Left renal pelvis (tissue), 4 donors: ENCODE measurements at regions not wholly inside any gene's neighbourhood (a gene's known extent, or its start where the extent isn't known, plus 50 kb on each side); places are given as distances from the start of the nearest gene placed in this dataset.
"Not testable (repeated sequence)": the region's sequence is repeated elsewhere in the genome, so short reads cannot be mapped to it uniquely, and the experiment has no call there.

Source experiments
- DNase-seq, 4 donors: peaks; one replicate each; pipeline ENCODE4 v3.0.0-alpha.2; 2013; ENCODE audit warnings: low read depth in 4 of 4, low spot score in 3 of 4

DNA sequence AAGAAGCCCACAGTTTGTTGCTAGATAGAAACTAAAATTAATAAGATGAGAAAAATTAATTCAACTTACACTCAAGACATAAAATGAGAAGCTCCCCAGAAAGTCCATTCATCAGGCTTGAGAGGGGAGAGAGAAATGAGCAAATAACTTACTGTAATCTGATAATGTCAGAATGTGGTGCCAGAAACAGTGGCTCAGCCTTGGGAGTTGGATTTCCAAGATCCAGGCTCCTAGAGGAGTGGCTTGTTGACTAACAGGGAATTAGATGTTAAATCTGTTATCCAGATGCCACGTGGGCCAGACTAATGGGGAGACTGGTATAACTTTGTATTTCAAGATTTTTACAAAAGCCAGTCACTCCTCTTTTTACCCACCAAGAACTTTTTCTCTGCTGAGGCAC, 458.2 kb downstream of the GADD45G start:
- no peak for DNase-seq

DNA sequence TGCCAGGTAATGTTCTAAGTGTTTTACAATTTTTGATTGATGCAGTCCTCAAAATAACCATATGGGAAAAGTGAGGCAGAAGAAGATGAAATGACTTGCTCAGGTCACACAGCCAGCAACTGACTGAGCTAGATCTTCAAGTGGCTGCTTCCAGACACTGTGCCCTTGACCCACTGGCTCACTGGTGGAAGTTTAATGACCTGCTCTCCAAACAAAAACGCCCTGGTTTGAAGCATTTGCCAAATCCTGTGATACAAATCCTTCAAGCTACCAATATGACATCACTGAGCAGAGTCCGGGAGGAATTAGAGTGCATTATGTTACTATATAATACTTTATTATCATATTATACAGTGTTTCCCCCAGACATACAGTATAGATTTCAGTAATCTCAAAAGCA, 459.4 kb downstream of the GADD45G start:
- no peak for DNase-seq

DNA sequence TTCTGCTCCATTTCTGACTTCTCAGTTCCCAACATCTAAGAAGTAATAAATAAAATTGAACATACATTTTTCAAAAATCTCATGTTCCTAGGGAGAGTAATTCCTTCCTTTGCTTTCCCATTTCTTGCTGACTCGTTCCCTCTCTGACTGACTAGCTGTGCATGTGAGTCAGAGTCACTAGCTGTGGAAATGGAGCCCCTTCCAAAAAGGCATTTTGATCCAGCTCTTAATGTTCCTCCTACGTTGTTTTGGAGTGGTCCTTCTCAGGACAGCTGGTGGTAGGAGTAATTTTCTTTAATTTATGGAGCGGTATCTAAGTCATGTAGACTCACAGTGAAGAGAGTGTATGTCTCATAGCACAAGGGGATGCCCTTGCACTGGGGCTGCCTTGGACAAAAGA, 460.2 kb downstream of the GADD45G start:
- no peak for DNase-seq

DNA sequence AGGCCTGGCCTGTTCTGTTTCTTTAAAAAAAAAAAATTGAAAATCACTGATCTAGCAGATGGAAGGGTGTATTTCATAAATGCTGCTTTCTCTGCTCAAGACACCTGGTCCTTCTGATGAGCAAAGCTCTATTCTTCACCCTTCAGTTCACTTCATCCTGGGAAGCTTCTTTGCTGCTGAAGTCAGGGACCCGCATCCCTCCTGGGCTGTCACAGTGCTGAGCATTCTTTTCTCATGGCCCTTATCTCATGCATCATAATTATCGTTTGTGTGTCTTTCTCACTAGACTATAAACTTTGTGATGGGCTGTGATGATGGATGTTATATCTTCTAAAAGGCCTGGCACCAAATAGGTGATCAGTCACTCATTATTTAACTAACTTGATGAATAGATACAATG, 461.0 kb downstream of the GADD45G start:
- no peak for DNase-seq

- no peak for DNase-seq
Observed at GRCh38 chr9:90069085-90069484, 464.3 kb downstream of the GADD45G start.

- DNase-seq = no peak
Observed at GRCh38 chr9:90070056-90070455, 465.2 kb downstream of the GADD45G start.

- no peak for DNase-seq
Observed at GRCh38 chr9:90070469-90070868, 465.7 kb downstream of the GADD45G start.

DNA sequence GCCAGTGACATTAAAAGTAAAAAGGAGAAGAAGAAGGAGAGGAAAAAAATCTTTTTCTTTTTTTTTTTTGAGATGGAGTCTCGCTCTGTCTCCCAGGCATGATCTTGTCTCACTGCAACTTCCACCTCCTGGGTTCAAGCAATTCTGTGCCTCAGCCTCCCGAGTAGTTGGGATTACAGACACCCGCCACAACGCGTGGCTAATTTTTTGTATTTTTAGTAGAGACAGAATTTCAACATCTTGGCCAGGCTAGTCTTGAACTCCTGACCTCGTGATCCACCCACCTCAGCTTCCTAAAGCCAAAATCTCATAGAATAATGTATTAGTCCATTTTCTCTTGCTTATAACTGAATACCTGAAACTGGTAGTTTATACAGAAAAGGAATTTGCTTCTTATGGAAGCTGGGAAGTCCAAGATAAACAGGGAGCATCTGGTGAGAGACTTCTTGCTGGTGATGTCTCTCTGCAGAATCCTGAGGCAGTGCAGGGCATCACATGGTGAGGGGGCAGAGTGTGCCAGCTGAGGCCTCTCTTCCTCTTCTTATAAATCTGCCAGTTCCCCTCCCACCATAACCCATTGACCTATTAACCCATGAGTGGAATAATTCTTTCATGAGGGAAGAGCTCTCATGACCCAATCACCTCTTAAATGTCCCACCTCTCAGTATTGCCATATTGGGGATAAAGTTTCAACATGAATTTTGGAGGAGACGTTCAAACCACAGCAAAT, 466.3 kb downstream of the GADD45G start:
- no peak for DNase-seq

DNA sequence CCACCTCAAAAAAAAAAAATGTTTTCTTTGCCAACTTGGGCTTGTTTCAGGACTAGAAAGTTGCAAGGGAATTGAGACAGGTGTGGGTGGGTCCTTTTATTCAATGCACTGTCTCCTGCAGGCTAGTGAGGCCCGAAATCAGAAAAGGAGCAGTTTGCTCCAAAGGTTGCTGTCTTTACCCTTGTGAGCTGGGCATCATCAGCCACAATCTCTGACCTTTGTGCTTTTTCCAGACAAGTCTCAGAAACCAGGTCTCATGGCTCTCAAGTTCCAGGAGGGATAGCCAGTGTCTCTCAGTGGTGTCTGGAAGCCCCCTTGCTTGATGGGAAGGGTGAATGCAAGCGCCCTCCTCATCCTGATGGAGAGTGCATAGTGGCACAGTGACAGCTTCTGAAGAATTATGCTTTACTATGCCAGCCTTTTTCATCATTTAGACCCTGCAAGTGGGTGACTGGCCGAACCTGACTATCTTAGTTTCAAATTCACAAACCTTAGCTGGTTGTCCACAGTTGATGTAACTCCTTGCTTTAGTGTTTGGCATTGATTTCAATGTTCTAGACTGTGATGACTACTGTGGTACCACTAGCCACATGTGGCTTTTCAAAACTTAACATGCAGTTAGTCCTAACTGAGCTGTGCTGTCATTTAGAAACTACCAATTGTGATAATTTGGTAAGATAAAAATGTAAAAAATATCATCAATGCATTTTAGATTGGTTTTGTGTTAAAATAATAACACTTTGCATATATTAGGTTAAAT, 468.6 kb downstream of the GADD45G start:
- DNase-seq = no peak

- DNase-seq = no peak
Observed at GRCh38 chr9:90074316-90074962, 469.6 kb downstream of the GADD45G start.

DNA sequence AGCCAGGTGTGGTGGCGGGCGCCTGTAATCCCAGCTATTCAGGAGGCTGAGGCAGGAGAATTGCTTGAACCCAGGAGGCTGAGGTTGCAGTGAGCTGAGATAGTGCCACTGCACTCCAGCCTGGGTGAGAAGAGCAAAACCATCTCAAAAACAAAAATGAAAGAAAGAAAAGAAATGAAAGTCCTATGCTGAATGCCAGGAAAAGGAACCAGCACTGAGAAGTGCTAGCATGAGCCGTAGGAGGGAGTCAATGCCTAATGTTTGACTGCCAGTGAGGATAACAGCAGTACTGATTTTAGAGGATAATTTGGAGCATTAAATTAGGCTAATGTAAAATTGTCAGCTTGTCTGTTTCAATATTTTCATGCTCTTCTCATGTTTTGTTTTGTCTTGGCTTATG, 472.8 kb downstream of the GADD45G start:
- DNase-seq = not testable (repeated sequence)

DNA sequence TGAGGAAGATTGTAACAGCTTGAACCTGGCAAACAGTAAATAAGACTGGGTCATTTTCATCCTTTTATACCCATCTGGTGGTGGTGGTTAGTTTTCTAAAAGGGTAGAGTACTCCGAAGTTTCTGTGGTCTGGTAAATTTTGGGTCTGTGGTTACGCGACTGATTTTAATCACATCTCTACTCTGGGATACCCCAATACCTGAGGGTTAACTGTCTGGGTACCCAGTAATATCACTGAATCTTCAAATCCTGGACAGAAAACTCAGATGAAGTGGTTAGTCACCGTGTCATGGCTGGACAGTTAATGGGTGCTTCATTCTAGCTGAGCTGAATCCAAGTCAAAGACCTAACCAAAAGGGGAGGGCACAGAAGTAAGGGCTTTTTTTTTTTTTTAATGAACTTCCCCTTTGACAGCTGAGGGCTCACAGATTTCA, 474.2 kb downstream of the GADD45G start:
- DNase-seq = no peak

DNA sequence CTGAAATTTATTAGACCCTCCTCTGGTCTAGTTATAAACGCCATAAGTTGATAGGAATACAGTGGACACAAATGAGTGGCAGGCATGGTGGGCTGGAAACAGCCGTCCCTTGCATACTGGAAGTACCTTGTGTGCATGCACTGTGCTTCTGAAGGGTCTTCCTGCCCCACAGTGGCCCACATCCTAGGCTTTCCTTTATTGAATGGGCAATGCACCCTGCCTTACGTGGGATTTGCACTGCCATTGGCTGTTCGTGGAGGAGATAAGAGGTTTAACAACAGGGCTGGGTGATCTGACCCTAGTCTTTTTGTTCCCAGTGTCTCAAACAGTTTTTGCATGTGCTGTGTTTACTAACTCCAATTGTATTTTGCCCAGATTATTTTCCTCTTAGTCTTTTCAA, 480.8 kb downstream of the GADD45G start:
- DNase-seq = no peak

- no peak for DNase-seq
Observed at GRCh38 chr9:90086101-90086511, 481.3 kb downstream of the GADD45G start.

DNA sequence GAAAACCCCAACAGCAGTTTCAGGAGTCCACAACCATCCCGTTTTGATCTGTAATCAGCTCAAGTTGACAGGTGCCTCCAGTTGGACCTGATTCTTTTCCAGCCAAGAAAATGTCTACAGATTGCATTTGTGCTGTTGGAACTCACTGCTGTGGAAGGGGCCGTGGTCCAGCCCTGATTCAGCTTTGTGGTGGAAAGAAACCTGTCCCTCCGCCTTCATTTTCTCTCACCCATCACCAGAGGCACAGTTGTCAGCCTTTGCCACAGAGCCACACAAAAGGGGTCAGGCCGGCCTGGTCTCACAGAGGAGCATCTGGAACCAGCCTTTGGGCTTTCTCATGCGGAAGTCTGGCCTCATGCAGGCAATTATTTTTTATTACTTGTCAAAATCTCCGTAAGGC, 483.6 kb downstream of the GADD45G start:
- DNase-seq = no peak

DNA sequence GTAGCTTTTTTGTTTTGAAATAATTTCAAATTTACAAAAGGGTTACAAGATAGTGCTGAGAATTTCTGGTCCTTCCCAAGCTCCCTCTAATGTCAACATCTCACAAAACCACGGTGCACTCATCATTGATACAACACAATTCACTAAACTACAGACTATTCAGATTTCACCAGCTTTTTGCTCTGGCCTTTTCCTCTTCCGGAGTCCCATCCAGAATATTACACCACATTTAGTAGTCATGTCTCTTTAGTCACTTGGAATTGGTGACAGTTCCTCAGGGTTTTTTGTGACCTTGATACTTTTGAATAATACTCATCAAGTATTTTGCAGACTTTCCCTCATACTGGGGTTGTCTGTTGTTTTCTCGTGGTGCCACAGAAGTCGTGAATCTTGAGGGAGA, 484.0 kb downstream of the GADD45G start:
- no peak for DNase-seq

GRCh38 chr9:90090997-90091396, 486.2 kb downstream of the GADD45G start:
- DNase-seq = no peak

GRCh38 chr9:90092508-90092907, 487.7 kb downstream of the GADD45G start:
- DNase-seq = no peak

GRCh38 chr9:90095682-90096081, 490.9 kb downstream of the GADD45G start:
- DNase-seq = peak in 1 of 4 donors; percentile 17

DNA sequence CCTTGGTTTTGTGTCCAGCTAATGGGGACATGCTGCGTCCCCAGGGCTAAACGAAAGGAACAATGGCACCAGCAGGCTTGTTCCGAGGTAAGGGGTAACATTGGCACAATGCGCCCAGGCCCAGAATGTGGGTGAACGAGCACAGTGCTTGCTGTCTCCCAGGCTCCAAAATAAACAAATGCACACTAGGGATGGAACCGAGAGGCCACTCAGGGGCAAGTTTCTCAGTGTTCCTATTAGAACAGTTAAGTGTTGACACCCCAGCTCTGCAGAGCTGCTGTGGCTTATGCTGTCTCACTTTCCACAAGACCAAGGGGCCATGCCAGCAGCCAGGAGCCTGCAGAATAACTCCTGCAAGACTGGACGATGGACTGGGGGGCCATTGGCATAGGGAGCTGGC, 492.4 kb downstream of the GADD45G start:
- no peak for DNase-seq

DNA sequence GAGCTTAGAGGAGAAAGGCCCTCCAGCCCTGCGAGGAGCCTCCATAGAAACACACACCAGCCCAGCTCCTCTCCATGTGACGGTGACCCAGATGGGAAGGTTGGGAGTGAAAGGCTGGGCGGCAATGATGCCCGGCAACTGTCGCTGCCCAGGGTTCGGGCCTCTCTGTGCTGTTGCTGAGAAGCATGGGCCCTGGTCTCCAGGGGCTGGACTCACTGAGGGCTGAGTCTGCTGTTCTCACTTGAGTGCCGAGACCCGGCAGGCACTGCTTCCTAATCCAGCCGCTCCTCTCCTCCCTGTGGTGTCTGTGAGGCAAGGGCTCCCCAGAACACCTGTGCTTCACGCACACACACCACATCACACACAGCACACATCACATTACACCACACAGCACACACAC, 493.6 kb downstream of the GADD45G start:
- no peak for DNase-seq
